ENCODE measurements at regions not wholly inside any gene's neighbourhood (a gene's known extent, or its start where the extent isn't known, plus 50 kb on each side); places are given as distances from the start of the nearest gene placed in this dataset.

GRCh38 chr1:234922987-234923386, 205.7 kb downstream of the TOMM20 start:
- H3K9me2 ChIP-seq (ENCODE audit: insufficient read depth, low read length): no peaks in the 10 kb centered on the region
- H3K79me2 ChIP-seq (replicated peaks; ENCODE audit: insufficient read depth, low read length): no peaks in the 10 kb centered on the region
- no peak overlapping the region for H3K4me2 ChIP-seq (ENCODE audit: low read length)
- H3K9ac ChIP-seq (ENCODE audit: low read length): no peak overlapping the region
- no peaks in the 10 kb centered on the region for H3F3A ChIP-seq (ENCODE audit: insufficient read depth, low read length, poor library complexity, severe bottlenecking)
- TF ChIP-seq SMC3 (conservative IDR thresholded peaks at IDR 0.05; ENCODE audit: poor library complexity): no peak
- no peak for TF ChIP-seq TAF1 (IDR thresholded peaks at IDR 0.05; ENCODE audit: low read depth)
- TF ChIP-seq POLR2AphosphoS5 (IDR thresholded peaks at IDR 0.05): no peak
- TF ChIP-seq REST (IDR thresholded peaks at IDR 0.05; ENCODE audit: borderline replicate concordance): no peak
- no peak for TF ChIP-seq EP300 (conservative IDR thresholded peaks at IDR 0.05; ENCODE audit: poor library complexity, severe bottlenecking)
- TF ChIP-seq MXI1 (conservative IDR thresholded peaks at IDR 0.05; ENCODE audit: poor library complexity, severe bottlenecking): no peak
- no peak for TF ChIP-seq CTCF (IDR thresholded peaks at IDR 0.05; ENCODE audit: poor library complexity, severe bottlenecking)
- TF ChIP-seq RAD21 (conservative IDR thresholded peaks at IDR 0.05): no peak
- no peak for TF ChIP-seq EZH2 (IDR thresholded peaks at IDR 0.05; ENCODE audit: borderline replicate concordance, insufficient read depth, low read length, poor library complexity, severe bottlenecking)
- no peak overlapping the region for H2AFZ ChIP-seq (ENCODE audit: low read depth, low read length)
- H4K20me1 ChIP-seq (ENCODE audit: insufficient read depth): no peaks in the 10 kb centered on the region
- H3K27me3 ChIP-seq (ENCODE audit: insufficient read depth, low read depth, low read length): no peaks in the 10 kb centered on the region
- H3K4me3 ChIP-seq (ENCODE audit: low read length): no peak overlapping the region
- no peaks in the 10 kb centered on the region for H3K9me3 ChIP-seq (ENCODE audit: low read length)
- H3K36me3 ChIP-seq (ENCODE audit: insufficient read depth, low read length): no peaks in the 10 kb centered on the region
- H3K27ac ChIP-seq (ENCODE audit: low read length): no peak overlapping the region

GRCh38 chr1:234921266-234922062, 207.2 kb downstream of the TOMM20 start:
- H3K27ac ChIP-seq (ENCODE audit: low read length): no peak overlapping the region
- H3K9me3 ChIP-seq (ENCODE audit: low read length): no peaks in the 10 kb centered on the region
- no peak overlapping the region for H2AFZ ChIP-seq (ENCODE audit: low read depth, low read length)
- no peaks in the 10 kb centered on the region for H3K9me2 ChIP-seq (ENCODE audit: insufficient read depth, low read length)
- no peaks in the 10 kb centered on the region for H4K20me1 ChIP-seq (ENCODE audit: insufficient read depth)
- H3K79me2 ChIP-seq (replicated peaks; ENCODE audit: insufficient read depth, low read length): no peaks in the 10 kb centered on the region
- no peaks in the 10 kb centered on the region for H3K36me3 ChIP-seq (ENCODE audit: insufficient read depth, low read length)
- TF ChIP-seq SMC3 (conservative IDR thresholded peaks at IDR 0.05; ENCODE audit: poor library complexity): no peak
- no peak for TF ChIP-seq EP300 (conservative IDR thresholded peaks at IDR 0.05; ENCODE audit: poor library complexity, severe bottlenecking)
- TF ChIP-seq REST (IDR thresholded peaks at IDR 0.05; ENCODE audit: borderline replicate concordance): no peak
- no peak for TF ChIP-seq CTCF (IDR thresholded peaks at IDR 0.05; ENCODE audit: poor library complexity, severe bottlenecking)
- TF ChIP-seq POLR2AphosphoS5 (IDR thresholded peaks at IDR 0.05): no peak
- TF ChIP-seq TAF1 (IDR thresholded peaks at IDR 0.05; ENCODE audit: low read depth): no peak
- no peak for TF ChIP-seq EZH2 (IDR thresholded peaks at IDR 0.05; ENCODE audit: borderline replicate concordance, insufficient read depth, low read length, poor library complexity, severe bottlenecking)
- no peak for TF ChIP-seq RAD21 (conservative IDR thresholded peaks at IDR 0.05)
- TF ChIP-seq MXI1 (conservative IDR thresholded peaks at IDR 0.05; ENCODE audit: poor library complexity, severe bottlenecking): no peak
- no peaks in the 10 kb centered on the region for H3K27me3 ChIP-seq (ENCODE audit: insufficient read depth, low read depth, low read length)
- H3F3A ChIP-seq (ENCODE audit: insufficient read depth, low read length, poor library complexity, severe bottlenecking): no peaks in the 10 kb centered on the region
- H3K4me2 ChIP-seq (ENCODE audit: low read length): no peak overlapping the region
- H3K4me3 ChIP-seq (ENCODE audit: low read length): no peak overlapping the region
- no peak overlapping the region for H3K9ac ChIP-seq (ENCODE audit: low read length)

All from neural cell (in vitro differentiated cells).